AG04450 (cell line): ENCODE measurements at regions not wholly inside any gene's neighbourhood (a gene's known extent, or its start where the extent isn't known, plus 50 kb on each side); places are given as distances from the start of the nearest gene placed in this dataset.

ENCODE experiments used
- CTCF ChIA-PET: fragments of 300-600, 350-600 bp; formaldehyde crosslinking; extraction: SDS; loops from one replicate; lab custom pipeline; 2022; ENCODE audit warnings: antibody characterized with exemption, inconsistent platforms; lab: Charles Lee
- POLR2A ChIA-PET: fragments of 350-600 bp; formaldehyde crosslinking; extraction: SDS; loops from one replicate; lab custom pipeline; 2021; ENCODE audit warnings: antibody characterized with exemption, inconsistent platforms; lab: Yijun Ruan, JAX
- DNase-seq: peaks from one replicate; pipeline ENCODE4 v3.0.0-alpha.2; 2011; ENCODE audit warnings: low read depth, low spot score
- H3K27ac ChIP-seq: one replicate; pipeline ENCODE4 v1.5.1; 2012; ENCODE audit warnings: low read depth, low read length, control low read depth
- H3K27me3 ChIP-seq: one replicate; pipeline ENCODE4 v1.6.0; 2012; ENCODE audit warnings: low read length; ENCODE audit not compliant: control insufficient read depth, insufficient read depth
- H3K4me3 ChIP-seq: 2 replicates; pipeline ENCODE4 v1.5.1; 2011; ENCODE audit warnings: mild to moderate bottlenecking, low read depth, low read length, control low read depth
- H3K9me3 ChIP-seq: 2 replicates; pipeline ENCODE4 v1.5.1; 2012; ENCODE audit warnings: low read length; ENCODE audit not compliant: control insufficient read depth, insufficient read depth
- CTCF ChIP-seq: IDR thresholded peaks from 2 replicates; pipeline ENCODE4 v1.5.1; 2011; ENCODE audit warnings: low read depth, low read length, control low read depth, inconsistent platforms

GRCh38 chr18:22001912-22002487 lies 167.4 kb upstream of the GATA6 start:
- peaks cover 2% of the 10 kb centered on the region for H3K27me3 ChIP-seq
- ChIA-PET CTCF (no interaction called here), POLR2A (no interaction called here)
- no peak for TF ChIP-seq CTCF
- H3K9me3 ChIP-seq, result no peaks in the 10 kb centered on the region
- no peak overlapping the region for H3K27ac ChIP-seq
- H3K4me3 ChIP-seq, result no peak overlapping the region
- no peak for DNase-seq

GRCh38 chr18:22005191-22005841 lies 164.1 kb upstream of the GATA6 start:
- ChIA-PET CTCF (interaction anchor here (0.7 kb wide), 1 partner anchor 104 kb away, joined by 4 read pairs; no protein-coding TSS in a partner anchor), POLR2A (interaction anchor here (0.7 kb wide), 1 partner anchor 88 kb away, joined by 4 read pairs; no protein-coding TSS in a partner anchor)
- Histone ChIP-seq H3K9me3 (no peaks in the 10 kb centered on the region), H3K27me3 (peaks cover 2% of the 10 kb centered on the region), H3K27ac (no peak overlapping the region), H3K4me3 (no peak overlapping the region)
- TF ChIP-seq CTCF, result no peak
- DNase-seq, result no peak

- POLR2A ChIA-PET, result no interaction called here
- Histone ChIP-seq H3K27me3 (peaks cover 2% of the 10 kb centered on the region), H3K9me3 (no peaks in the 10 kb centered on the region), H3K4me3 (no peak overlapping the region), H3K27ac (no peak overlapping the region)
- CTCF ChIA-PET, result interaction anchor here (1.2 kb wide), 1 partner anchor 8 kb away, joined by 3 read pairs; no protein-coding TSS in a partner anchor
- TF ChIP-seq CTCF, result no peak
- DNase-seq, result no peak
These were observed 162.9 kb upstream of the GATA6 start for GRCh38 chr18:22006458-22006857.

GRCh38 chr18:22009242-22009641 lies 160.1 kb upstream of the GATA6 start:
- Histone ChIP-seq H3K27me3 (peaks cover 2% of the 10 kb centered on the region), H3K4me3 (no peak overlapping the region), H3K9me3 (no peaks in the 10 kb centered on the region), H3K27ac (no peak overlapping the region)
- ChIA-PET CTCF (no interaction called here), POLR2A (no interaction called here)
- TF ChIP-seq CTCF, result no peak
- DNase-seq, result no peak

- ChIA-PET CTCF (no interaction called here), POLR2A (no interaction called here)
- no peak for TF ChIP-seq CTCF
- Histone ChIP-seq H3K27ac (no peak overlapping the region), H3K9me3 (no peaks in the 10 kb centered on the region), H3K4me3 (no peak overlapping the region), H3K27me3 (no peaks in the 10 kb centered on the region)
- DNase-seq, result no peak
These were observed 155.4 kb upstream of the GATA6 start for GRCh38 chr18:22013993-22014392.
